H1 (cell line): ENCODE measurements at regions not wholly inside any gene's neighbourhood (a gene's known extent, or its start where the extent isn't known, plus 50 kb on each side); places are given as distances from the start of the nearest gene placed in this dataset.
"Not testable (repeated sequence)": the region's sequence is repeated elsewhere in the genome, so short reads cannot be mapped to it uniquely, and the experiment has no call there.

Experiments used
- BRCA1 ChIP-seq: IDR thresholded peaks from 2 replicates; pipeline ENCODE4 v1.6.1; 2012; ENCODE audit warnings: low read depth, low read length, improper control_type of control experiment
- CBX8 ChIP-seq: fragments of 300-800, 300-1000 bp; sonication (generic); IDR thresholded peaks from 2 replicates; pipeline ENCODE4 v1.7.1; 2016; ENCODE audit warnings: low read depth, low read length, borderline replicate concordance
- CEBPB ChIP-seq: IDR thresholded peaks from 2 replicates; pipeline ENCODE4 v1.6.1; 2012; ENCODE audit warnings: low read depth, low read length
- EZH2 ChIP-seq: fragments of 200-600 bp; sonication (generic); IDR thresholded peaks from 2 replicates; pipeline ENCODE4 v1.7.1; 2012; ENCODE audit warnings: low read depth, mild to moderate bottlenecking, moderate library complexity, low read length, inconsistent platforms; ENCODE audit not compliant: severe bottlenecking
- JUND ChIP-seq: IDR thresholded peaks from 2 replicates; pipeline ENCODE4 v1.6.1; 2011; ENCODE audit warnings: mild to moderate bottlenecking, improper control_type of control experiment, low read length
- PHF8 ChIP-seq: fragments of 200-600 bp; sonication (generic); conservative IDR thresholded peaks from 2 replicates; pipeline ENCODE4 v1.7.1; 2012; ENCODE audit warnings: low read depth, mild to moderate bottlenecking, inconsistent platforms, low read length, moderate library complexity
- POLR2A ChIP-seq, 2 experiments: IDR thresholded peaks; 1 replicate in 1 of 2; 2 replicates in 1 of 2; pipeline ENCODE4 v1.6.1; 2011; ENCODE audit warnings: low read depth in 2 of 2, low read length in 2 of 2, mild to moderate bottlenecking in 2 of 2; ENCODE audit errors: control extremely low read depth in 1 of 2
- RNF2 ChIP-seq: fragments of 200-900, 300-1000 bp; sonication (generic); IDR thresholded peaks from 2 replicates; pipeline ENCODE4 v1.7.1; 2016; ENCODE audit warnings: borderline replicate concordance, low read depth, mild to moderate bottlenecking, antibody characterized with exemption, low read length; ENCODE audit not compliant: poor library complexity, severe bottlenecking; ENCODE audit errors: missing control alignments
- SIN3A ChIP-seq, 2 experiments: IDR thresholded peaks in 1 of 2; conservative IDR thresholded peaks in 1 of 2; 2 replicates each; pipeline ENCODE4 v1.6.1; 2011 to 2012; ENCODE audit warnings: low read length in 2 of 2, improper control_type of control experiment in 1 of 2, low read depth in 1 of 2, mild to moderate bottlenecking in 1 of 2
- SP2 ChIP-seq: IDR thresholded peaks from 2 replicates; pipeline ENCODE4 v1.6.1; 2012; ENCODE audit warnings: mild to moderate bottlenecking, low read length, inconsistent platforms
- TF ChIP-seq, protein P1 (sequence below), 3 experiments: IDR thresholded peaks; 1 replicate in 2 of 3; 2 replicates in 1 of 3; pipeline versions ENCODE4 v1.5.1 to v1.6.1; 2011; ENCODE audit warnings: low read length in 3 of 3, mild to moderate bottlenecking in 3 of 3, inconsistent platforms in 2 of 3, low read depth in 1 of 3, moderate library complexity in 1 of 3; ENCODE audit not compliant: insufficient read depth in 1 of 3; ENCODE audit errors: control extremely low read depth in 1 of 3
- TF ChIP-seq, protein P2 (sequence below): IDR thresholded peaks from 2 replicates; pipeline ENCODE4 v1.6.1; 2011; ENCODE audit warnings: low read length, improper control_type of control experiment
- TF ChIP-seq, protein P3 (sequence below): IDR thresholded peaks from 2 replicates; pipeline ENCODE4 v1.6.1; 2012; ENCODE audit warnings: low read length, inconsistent platforms

DNA sequence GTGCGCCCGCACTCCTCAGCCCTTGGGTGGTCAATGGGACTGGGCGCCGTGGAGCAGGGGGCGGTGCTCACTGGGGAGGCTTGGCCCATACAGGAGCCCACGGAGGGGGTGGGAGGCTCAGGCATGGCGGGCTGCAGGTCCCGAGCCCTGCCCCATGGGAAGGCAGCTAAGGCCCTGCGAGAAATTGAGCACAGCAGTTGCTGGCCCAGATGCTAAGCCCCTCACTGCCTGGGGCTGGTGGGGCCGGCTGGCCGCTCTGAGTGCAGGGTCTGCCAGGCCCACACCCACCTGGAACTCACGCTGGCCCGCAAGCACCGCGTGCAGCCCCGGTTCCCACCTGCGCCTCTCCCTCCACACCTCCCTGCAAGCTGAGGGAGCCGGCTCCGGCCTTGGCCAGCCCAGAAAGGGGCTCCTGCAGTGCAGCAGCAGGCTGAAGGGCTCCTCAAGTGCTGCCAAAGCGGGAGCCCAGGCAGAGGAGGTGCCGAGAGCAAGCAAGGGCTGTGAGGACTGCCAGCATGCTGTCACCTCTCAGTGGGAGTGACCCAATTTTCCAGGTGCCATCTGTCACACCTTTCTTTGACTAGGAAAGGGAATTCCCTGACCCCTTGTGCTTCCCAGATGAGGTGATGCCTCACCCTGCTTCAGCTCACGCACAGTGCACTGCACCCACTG is 642.3 kb upstream of the SYNCRIP start:
- TF ChIP-seq EZH2; CEBPB; PHF8; JUND; RNF2; BRCA1; POLR2A (IDR thresholded peaks at IDR 0.05; ENCODE audit: control extremely low read depth in 1 of 2, low read depth in 2 of 2, low read length in 2 of 2); CBX8; SIN3A (conservative IDR thresholded peaks at IDR 0.05 in 1 of 2, IDR thresholded peaks at IDR 0.05 in 1 of 2; ENCODE audit: low read depth in 1 of 2, low read length in 2 of 2); SP2: not testable (repeated sequence)
- TF ChIP-seq, protein P1, sequence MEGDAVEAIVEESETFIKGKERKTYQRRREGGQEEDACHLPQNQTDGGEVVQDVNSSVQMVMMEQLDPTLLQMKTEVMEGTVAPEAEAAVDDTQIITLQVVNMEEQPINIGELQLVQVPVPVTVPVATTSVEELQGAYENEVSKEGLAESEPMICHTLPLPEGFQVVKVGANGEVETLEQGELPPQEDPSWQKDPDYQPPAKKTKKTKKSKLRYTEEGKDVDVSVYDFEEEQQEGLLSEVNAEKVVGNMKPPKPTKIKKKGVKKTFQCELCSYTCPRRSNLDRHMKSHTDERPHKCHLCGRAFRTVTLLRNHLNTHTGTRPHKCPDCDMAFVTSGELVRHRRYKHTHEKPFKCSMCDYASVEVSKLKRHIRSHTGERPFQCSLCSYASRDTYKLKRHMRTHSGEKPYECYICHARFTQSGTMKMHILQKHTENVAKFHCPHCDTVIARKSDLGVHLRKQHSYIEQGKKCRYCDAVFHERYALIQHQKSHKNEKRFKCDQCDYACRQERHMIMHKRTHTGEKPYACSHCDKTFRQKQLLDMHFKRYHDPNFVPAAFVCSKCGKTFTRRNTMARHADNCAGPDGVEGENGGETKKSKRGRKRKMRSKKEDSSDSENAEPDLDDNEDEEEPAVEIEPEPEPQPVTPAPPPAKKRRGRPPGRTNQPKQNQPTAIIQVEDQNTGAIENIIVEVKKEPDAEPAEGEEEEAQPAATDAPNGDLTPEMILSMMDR (IDR thresholded peaks at IDR 0.05; ENCODE audit: control extremely low read depth in 1 of 3, insufficient read depth in 1 of 3, low read depth in 1 of 3, low read length in 3 of 3) = not testable (repeated sequence)
- TF ChIP-seq, protein P2, sequence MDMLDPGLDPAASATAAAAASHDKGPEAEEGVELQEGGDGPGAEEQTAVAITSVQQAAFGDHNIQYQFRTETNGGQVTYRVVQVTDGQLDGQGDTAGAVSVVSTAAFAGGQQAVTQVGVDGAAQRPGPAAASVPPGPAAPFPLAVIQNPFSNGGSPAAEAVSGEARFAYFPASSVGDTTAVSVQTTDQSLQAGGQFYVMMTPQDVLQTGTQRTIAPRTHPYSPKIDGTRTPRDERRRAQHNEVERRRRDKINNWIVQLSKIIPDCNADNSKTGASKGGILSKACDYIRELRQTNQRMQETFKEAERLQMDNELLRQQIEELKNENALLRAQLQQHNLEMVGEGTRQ = not testable (repeated sequence)
- TF ChIP-seq, protein P3, sequence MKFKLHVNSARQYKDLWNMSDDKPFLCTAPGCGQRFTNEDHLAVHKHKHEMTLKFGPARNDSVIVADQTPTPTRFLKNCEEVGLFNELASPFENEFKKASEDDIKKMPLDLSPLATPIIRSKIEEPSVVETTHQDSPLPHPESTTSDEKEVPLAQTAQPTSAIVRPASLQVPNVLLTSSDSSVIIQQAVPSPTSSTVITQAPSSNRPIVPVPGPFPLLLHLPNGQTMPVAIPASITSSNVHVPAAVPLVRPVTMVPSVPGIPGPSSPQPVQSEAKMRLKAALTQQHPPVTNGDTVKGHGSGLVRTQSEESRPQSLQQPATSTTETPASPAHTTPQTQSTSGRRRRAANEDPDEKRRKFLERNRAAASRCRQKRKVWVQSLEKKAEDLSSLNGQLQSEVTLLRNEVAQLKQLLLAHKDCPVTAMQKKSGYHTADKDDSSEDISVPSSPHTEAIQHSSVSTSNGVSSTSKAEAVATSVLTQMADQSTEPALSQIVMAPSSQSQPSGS = not testable (repeated sequence)
